Large intestine (tissue), 3 donors: ENCODE measurements at regions not wholly inside any gene's neighbourhood (a gene's known extent, or its start where the extent isn't known, plus 50 kb on each side); places are given as distances from the start of the nearest gene placed in this dataset.
"Not testable (repeated sequence)": the region's sequence is repeated elsewhere in the genome, so short reads cannot be mapped to it uniquely, and the experiment has no call there.

Source experiments
- DNase-seq, 2 donors: peaks; one replicate each; pipeline versions ENCODE4 v3.0.0 to v3.0.0-alpha.2; 2013
- H3K27ac ChIP-seq: one replicate; pipeline ENCODE4 v1.5.1; 2013; ENCODE audit warnings: low read length
- H3K27me3 ChIP-seq: 2 replicates; pipeline ENCODE4 v1.6.1; 2013; ENCODE audit warnings: low read length; ENCODE audit not compliant: control insufficient read depth, insufficient read depth
- H3K36me3 ChIP-seq: 2 replicates; pipeline ENCODE4 v1.6.1; 2013; ENCODE audit warnings: low read length; ENCODE audit not compliant: control insufficient read depth, insufficient read depth
- H3K4me1 ChIP-seq: one replicate; pipeline ENCODE4 v1.6.1; 2013; ENCODE audit warnings: low read length; ENCODE audit not compliant: control insufficient read depth, insufficient read depth
- H3K4me3 ChIP-seq: one replicate; pipeline ENCODE4 v1.5.1; 2013; ENCODE audit warnings: low read length
- H3K9me3 ChIP-seq: one replicate; pipeline ENCODE4 v1.6.1; 2013; ENCODE audit warnings: mild to moderate bottlenecking, low read depth, low read length, moderate library complexity; ENCODE audit not compliant: control insufficient read depth
- WGBS: methylation state at CpG from one replicate; pipeline ENCODE4 v1.1.5; 2013; ENCODE audit warnings: low lambda C conversion rate; ENCODE audit not compliant: insufficient coverage; 5-methylcytosine and 5-hydroxymethylcytosine counted together

DNA sequence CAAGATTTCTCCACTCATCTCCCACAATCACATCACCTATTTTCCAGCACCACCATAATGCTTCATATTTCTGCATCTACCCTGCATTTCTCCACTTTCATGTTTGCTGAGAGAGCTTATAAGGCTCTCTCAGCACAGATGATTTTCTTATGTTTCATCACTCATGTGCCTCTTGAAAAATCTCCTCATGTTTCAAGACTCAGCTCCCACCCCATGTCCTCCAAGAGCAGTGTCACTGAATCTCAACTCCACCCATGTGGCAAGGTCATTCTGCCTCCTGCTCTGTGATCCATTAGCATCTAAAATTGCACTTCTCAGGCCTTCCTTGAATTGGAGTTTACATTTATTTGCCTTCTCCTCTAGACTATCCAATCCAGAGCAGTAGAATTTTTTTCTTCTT is 178.7 kb upstream of the IRAK1BP1 start:
- H3K4me1 ChIP-seq: no peaks in the 10 kb centered on the region
- no peak overlapping the region for H3K4me3 ChIP-seq
- no peak for DNase-seq
- no peak overlapping the region for H3K27ac ChIP-seq
- no peaks in the 10 kb centered on the region for H3K27me3 ChIP-seq
- no peaks in the 10 kb centered on the region for H3K9me3 ChIP-seq
- no peaks in the 10 kb centered on the region for H3K36me3 ChIP-seq

DNA sequence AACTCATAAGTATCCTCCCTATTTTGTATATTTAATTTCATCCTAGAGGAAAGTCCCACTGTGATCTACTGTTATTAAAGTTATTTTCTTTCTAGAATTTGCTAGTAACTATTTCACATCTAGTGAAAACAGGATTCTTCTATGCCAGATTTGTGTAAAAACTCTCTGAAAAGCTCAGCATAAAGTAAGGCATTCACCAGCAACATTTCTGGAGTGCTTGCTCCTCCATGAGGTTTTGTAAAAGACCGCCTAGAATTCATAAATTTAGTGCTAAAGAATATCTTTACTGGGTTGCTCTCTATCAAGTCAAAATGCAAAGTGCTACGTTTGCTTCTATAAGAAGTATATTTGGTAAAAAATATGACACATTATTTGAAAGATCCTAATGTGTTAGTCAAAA is 173.5 kb upstream of the IRAK1BP1 start:
- no peak for DNase-seq
- Histone ChIP-seq H3K27me3 (no peaks in the 10 kb centered on the region), H3K4me3 (no peak overlapping the region), H3K4me1 (no peaks in the 10 kb centered on the region), H3K9me3 (no peaks in the 10 kb centered on the region), H3K27ac (no peak overlapping the region), H3K36me3 (no peaks in the 10 kb centered on the region)
- WGBS: 100% methylated on average over 1 of the region's 2 CpGs

DNA sequence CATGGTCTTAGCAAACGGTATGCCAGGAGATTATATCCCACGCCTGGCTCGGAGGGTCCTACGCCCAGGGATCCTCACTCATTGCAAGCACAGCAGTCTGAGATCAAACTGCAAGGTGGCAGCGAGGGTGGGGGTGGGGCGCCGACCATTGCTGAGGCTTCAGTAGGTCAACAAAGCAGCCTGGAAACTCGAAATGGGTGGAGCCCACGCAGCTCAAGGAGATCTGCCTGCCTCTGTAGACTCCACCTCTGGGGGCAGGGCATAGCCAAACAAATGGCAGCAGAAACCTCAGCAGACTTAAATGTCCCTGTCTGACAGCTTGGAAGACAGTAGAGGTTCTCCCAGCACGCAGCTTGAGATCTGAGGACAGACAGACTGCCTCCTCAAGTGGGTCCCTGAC is 172.7 kb upstream of the IRAK1BP1 start:
- H3K36me3 ChIP-seq, DNase-seq: not testable (repeated sequence)
- WGBS: no CpG with 5 or more reads among the region's 10 CpGs

DNA sequence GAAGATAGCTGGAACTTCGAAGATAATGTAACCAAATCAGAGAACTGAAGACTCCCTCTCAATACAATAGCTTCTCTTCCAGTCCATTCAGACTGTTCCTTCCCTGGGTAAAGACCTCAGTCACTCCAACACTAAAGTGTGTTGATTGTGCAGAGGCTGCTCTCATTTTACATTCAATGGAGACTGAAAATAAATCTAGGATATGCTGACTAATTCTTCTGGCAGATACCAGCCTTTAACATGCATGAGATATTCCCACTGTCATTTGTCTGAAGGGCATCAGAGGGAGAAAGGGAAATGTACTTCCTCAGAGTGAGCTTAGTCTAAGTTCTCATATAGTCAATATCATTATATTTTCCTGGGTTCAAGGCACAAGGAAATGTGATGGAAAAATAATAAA is 166.4 kb upstream of the IRAK1BP1 start:
- no peaks in the 10 kb centered on the region for H3K9me3 ChIP-seq
- no CpG with 5 or more reads among the region's 1 CpG for WGBS
- H3K4me3 ChIP-seq: no peak overlapping the region

More for the DNA sequence above, 172.7 kb upstream of the IRAK1BP1 start:
- H3K4me3 ChIP-seq, H3K9me3 ChIP-seq, H3K4me1 ChIP-seq, H3K27me3 ChIP-seq, H3K27ac ChIP-seq: not testable (repeated sequence)

DNA sequence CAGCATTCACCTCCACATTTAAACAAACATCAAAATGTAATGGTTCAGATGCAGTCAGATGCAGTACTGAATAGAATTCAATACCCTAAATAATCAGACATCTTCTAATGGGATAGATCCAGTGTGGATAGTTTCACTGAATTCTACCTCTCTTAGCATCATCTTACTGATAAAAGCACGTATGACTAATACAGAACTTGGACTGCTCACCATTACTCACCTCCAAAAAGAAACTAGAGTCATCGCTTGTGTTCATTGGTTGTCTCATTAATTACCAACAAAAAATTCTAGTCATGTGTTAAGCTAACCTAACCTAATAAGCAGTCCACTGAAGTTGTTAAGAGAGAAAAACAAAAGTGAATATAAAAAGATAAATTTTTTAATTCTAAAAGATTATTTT is 165.9 kb upstream of the IRAK1BP1 start:
- Histone ChIP-seq H3K27me3 (no peaks in the 10 kb centered on the region), H3K36me3 (no peaks in the 10 kb centered on the region), H3K9me3 (no peaks in the 10 kb centered on the region), H3K4me1 (no peaks in the 10 kb centered on the region), H3K4me3 (no peak overlapping the region), H3K27ac (no peak overlapping the region)
- WGBS: 88% methylated on average over 1 of the region's 2 CpGs
- no peak for DNase-seq

More for the DNA sequence above, 166.4 kb upstream of the IRAK1BP1 start:
- H3K36me3 ChIP-seq: no peaks in the 10 kb centered on the region
- no peak overlapping the region for H3K27ac ChIP-seq
- H3K27me3 ChIP-seq: no peaks in the 10 kb centered on the region
- no peak for DNase-seq
- no peaks in the 10 kb centered on the region for H3K4me1 ChIP-seq

DNA sequence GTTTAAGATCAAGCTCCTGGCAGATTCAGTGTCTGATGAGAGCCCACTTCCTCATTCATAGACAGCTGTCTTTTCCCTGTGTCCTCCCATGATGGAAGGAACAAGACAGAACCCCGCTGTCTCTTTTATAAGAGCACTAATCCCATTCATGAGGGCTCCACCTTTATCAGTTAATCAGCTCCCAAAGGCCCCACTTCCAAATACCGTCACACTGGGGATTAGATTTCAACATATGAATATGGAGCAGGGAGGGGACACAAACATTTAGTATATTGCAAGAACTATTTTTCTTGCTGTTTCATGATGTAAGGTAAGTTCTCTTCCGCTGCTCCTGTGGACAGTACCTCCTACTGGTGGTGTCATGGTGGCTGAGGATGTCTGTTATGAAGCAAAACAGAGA is 158.3 kb upstream of the IRAK1BP1 start:
- no peak overlapping the region for H3K27ac ChIP-seq
- no peak overlapping the region for H3K4me3 ChIP-seq
- no peaks in the 10 kb centered on the region for H3K27me3 ChIP-seq
- H3K9me3 ChIP-seq: no peaks in the 10 kb centered on the region
- H3K4me1 ChIP-seq: no peaks in the 10 kb centered on the region
- WGBS: no CpG with 5 or more reads among the region's 3 CpGs
- H3K36me3 ChIP-seq: no peaks in the 10 kb centered on the region
- no peak for DNase-seq

DNA sequence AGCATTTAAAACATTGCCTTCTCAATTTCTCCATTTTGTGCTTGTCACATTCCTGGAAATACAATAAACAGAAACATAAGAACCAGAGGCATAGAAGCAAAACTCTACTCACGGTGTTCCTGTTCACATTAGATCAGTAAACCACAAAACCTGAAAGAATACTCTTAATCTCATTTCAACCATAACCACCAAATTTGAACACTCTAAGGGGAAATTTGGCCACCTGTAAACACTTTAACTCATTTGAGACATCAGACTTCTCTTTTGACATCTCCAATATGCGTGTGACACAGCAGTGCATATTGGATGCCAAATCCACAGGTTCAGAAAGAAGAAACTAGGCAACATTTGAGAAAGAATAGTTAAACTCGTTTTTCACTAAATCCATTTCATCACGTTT is 153.8 kb upstream of the IRAK1BP1 start:
- H3K36me3 ChIP-seq: no peaks in the 10 kb centered on the region
- no peaks in the 10 kb centered on the region for H3K4me1 ChIP-seq
- DNase-seq: no peak
- WGBS: 86% methylated on average over 1 of the region's 4 CpGs
- H3K4me3 ChIP-seq: no peak overlapping the region
- H3K27me3 ChIP-seq: no peaks in the 10 kb centered on the region
- H3K9me3 ChIP-seq: no peaks in the 10 kb centered on the region
- H3K27ac ChIP-seq: no peak overlapping the region

DNA sequence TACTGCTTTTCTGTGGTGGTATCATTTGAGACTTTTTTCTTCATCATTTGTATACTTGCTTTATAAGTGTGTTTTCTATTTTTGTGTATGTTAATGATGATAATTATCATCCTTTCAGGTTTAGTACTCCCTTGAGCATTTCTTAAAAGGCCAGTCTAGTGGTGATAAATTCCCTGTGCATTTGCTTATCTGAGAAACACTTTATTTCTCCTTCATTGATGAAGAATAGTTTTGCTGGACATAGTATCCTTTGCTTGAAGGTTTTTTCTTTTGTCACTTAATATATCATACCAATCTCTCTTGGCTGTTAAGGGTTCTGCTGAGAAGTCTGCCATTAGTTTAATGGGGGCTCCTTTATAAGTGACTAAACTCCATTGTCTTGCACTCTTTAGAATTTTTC is 123.2 kb upstream of the IRAK1BP1 start:
- Histone ChIP-seq H3K4me3 (no peak overlapping the region), H3K36me3 (no peaks in the 10 kb centered on the region), H3K27ac (no peak overlapping the region), H3K4me1 (no peaks in the 10 kb centered on the region), H3K27me3 (no peaks in the 10 kb centered on the region), H3K9me3 (peaks cover 6% of the 10 kb centered on the region)
- no peak for DNase-seq

DNA sequence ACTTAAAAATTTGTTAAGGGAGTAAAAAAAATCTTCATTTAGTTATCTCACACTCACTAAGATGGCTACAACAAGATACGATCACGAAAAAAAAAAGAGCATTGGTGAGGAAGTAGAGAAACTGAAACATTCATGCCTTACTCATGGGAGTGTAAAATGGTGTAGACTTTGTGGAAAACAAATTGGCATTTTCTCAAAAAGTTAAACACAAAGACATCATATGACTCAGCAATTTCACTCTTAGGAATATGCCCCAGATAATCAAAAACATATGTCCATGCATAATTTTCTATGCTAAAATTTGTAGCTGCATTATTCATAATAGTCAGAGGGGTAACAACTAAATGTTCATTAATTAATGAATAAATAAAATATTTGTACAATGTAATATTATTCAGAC is 120.9 kb upstream of the IRAK1BP1 start:
- H3K4me1 ChIP-seq: no peaks in the 10 kb centered on the region
- no peak overlapping the region for H3K4me3 ChIP-seq
- no peak overlapping the region for H3K27ac ChIP-seq
- no peaks in the 10 kb centered on the region for H3K27me3 ChIP-seq
- no peaks in the 10 kb centered on the region for H3K36me3 ChIP-seq
- H3K9me3 ChIP-seq: peaks cover 6% of the 10 kb centered on the region
- DNase-seq: no peak
- 95% methylated on average over 2 of the region's 2 CpGs for WGBS

DNA sequence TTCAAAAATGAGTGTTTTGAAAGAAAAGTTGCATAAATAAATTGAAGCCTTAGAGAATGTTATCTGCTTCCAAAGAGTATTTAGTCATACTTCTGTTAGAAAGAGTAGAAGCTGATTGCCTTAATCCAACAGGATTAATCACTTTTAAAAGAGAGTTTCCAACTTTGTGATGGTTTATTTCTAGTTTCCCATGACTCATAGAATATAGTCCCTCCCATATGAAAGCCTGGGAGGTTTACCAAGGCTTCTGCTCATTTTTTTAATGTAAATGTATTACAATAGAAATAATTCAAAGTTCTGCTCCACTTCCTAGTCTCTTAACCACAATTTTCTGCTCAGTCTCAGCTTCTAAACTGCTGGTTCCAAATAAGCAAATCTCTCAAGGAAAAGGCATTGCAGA is 118.0 kb upstream of the IRAK1BP1 start:
- no peak for DNase-seq
- Histone ChIP-seq H3K4me1 (no peaks in the 10 kb centered on the region), H3K36me3 (no peaks in the 10 kb centered on the region), H3K4me3 (no peak overlapping the region), H3K27me3 (no peaks in the 10 kb centered on the region), H3K27ac (no peak overlapping the region), H3K9me3 (peaks cover 6% of the 10 kb centered on the region)

DNA sequence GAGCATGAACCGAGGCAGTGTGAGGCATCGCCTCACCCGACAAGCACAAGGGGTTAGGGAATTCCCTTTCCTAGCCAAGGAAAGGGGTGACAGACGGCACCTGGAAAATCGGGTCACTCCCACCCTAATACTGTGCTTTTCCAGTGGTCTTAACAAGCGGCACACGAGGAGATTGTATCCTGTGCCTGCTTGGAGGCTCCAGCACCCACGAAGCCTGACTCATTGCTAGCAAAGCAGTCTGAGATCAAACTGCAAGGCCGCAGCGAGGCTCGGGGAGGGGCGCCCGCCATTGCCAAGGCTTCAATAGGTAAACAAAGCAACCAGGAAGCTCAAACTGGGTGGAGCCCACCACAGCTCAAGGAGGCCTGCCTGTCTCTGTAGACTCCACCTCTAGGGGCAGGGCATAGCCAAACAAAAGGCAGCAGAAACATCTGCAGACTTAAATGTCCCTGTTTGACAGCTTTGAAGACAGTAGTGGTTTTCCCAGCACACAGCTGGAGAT is 109.0 kb upstream of the IRAK1BP1 start:
- not testable (repeated sequence) for H3K27me3 ChIP-seq, H3K4me1 ChIP-seq, H3K27ac ChIP-seq, DNase-seq, H3K9me3 ChIP-seq, H3K36me3 ChIP-seq, H3K4me3 ChIP-seq
- no CpG with 5 or more reads among the region's 13 CpGs for WGBS
